Smooth muscle cell (in vitro differentiated cells): ENCODE measurements at regions not wholly inside any gene's neighbourhood (a gene's known extent, or its start where the extent isn't known, plus 50 kb on each side); places are given as distances from the start of the nearest gene placed in this dataset.

Source experiments
- DNase-seq: peaks from one replicate; lab custom pipeline; 2025; ENCODE audit not compliant: unreplicated experiment; lab: John Stamatoyannopoulos, UW
- H2AFZ ChIP-seq: fragments of 200-600 bp; sonication (generic); 2 replicates; pipeline ENCODE4 v1.6.0; 2016; ENCODE audit warnings: antibody characterized with exemption, low read depth, mild to moderate bottlenecking
- H3F3A ChIP-seq: fragments of 200-600 bp; sonication (generic); 2 replicates; pipeline ENCODE4 v1.6.0; 2017; ENCODE audit warnings: antibody characterized with exemption, low read depth
- H3K27ac ChIP-seq: fragments of 200-600 bp; sonication (generic); 2 replicates; pipeline ENCODE4 v1.5.1; 2016; ENCODE audit warnings: low read depth, mild to moderate bottlenecking
- H3K27me3 ChIP-seq: fragments of 200-600 bp; sonication (generic); 2 replicates; pipeline ENCODE4 v1.6.1; 2016; ENCODE audit warnings: low read depth, mild to moderate bottlenecking
- H3K36me3 ChIP-seq: fragments of 200-600 bp; sonication (generic); 2 replicates; pipeline ENCODE4 v1.5.1; 2016; ENCODE audit warnings: low read depth
- H3K4me1 ChIP-seq: fragments of 200-600 bp; sonication (generic); 2 replicates; pipeline ENCODE4 v1.5.1; 2016; ENCODE audit warnings: low read depth
- H3K4me2 ChIP-seq: fragments of 200-600 bp; sonication (generic); 2 replicates; pipeline ENCODE4 v1.6.0; 2016; ENCODE audit warnings: mild to moderate bottlenecking
- H3K4me3 ChIP-seq: fragments of 200-600 bp; sonication (generic); 2 replicates; pipeline ENCODE4 v1.5.1; 2016; ENCODE audit warnings: mild to moderate bottlenecking
- H3K79me2 ChIP-seq: fragments of 200-600 bp; sonication (generic); 2 replicates; pipeline ENCODE4 v1.6.0; 2016; ENCODE audit warnings: low read depth, mild to moderate bottlenecking
- H3K9ac ChIP-seq: fragments of 200-600 bp; sonication (generic); 2 replicates; pipeline ENCODE4 v1.6.0; 2016; ENCODE audit warnings: low read depth
- H3K9me3 ChIP-seq: fragments of 200-600 bp; sonication (generic); replicated peaks from 2 replicates; pipeline ENCODE4 v1.5.1; 2016; ENCODE audit warnings: low read depth
- H4K20me1 ChIP-seq: fragments of 200-600 bp; sonication (generic); 2 replicates; pipeline ENCODE4 v1.6.0; 2016; ENCODE audit warnings: low read depth
- WGBS: methylation state at CpG from one replicate; pipeline ENCODE4 v1.1.7; 2016; ENCODE audit warnings: low lambda C conversion rate; 5-methylcytosine and 5-hydroxymethylcytosine counted together
- TF ChIP-seq, protein P1 (sequence below): fragments of 200-600 bp; sonication (generic); IDR thresholded peaks from 2 replicates; pipeline ENCODE4 v1.5.1; 2017; ENCODE audit warnings: borderline replicate concordance, mild to moderate bottlenecking, antibody characterized with exemption; ENCODE audit not compliant: insufficient read depth, poor library complexity, severe bottlenecking

DNA sequence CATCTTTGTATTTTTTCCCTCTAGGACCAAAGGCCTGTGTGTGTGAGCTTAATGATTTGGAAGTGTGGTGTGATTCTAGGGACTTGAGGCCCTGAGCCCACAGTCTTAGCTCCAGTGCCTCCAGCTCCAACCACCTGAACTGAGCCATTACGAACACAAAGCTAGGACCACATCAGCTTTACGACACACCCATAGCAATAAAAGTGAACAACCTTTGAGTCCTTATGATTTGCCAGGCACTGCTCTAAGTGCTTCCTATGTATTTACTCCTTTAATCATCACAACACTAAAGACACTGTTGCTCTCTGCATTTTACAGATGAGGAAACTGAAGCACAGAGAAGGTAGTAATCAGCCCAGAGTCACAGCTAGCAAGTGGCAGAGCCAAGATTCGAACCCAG is 126.4 kb downstream of the EHF start:
- no peak overlapping the region for H3K4me2 ChIP-seq
- TF ChIP-seq, protein P1, sequence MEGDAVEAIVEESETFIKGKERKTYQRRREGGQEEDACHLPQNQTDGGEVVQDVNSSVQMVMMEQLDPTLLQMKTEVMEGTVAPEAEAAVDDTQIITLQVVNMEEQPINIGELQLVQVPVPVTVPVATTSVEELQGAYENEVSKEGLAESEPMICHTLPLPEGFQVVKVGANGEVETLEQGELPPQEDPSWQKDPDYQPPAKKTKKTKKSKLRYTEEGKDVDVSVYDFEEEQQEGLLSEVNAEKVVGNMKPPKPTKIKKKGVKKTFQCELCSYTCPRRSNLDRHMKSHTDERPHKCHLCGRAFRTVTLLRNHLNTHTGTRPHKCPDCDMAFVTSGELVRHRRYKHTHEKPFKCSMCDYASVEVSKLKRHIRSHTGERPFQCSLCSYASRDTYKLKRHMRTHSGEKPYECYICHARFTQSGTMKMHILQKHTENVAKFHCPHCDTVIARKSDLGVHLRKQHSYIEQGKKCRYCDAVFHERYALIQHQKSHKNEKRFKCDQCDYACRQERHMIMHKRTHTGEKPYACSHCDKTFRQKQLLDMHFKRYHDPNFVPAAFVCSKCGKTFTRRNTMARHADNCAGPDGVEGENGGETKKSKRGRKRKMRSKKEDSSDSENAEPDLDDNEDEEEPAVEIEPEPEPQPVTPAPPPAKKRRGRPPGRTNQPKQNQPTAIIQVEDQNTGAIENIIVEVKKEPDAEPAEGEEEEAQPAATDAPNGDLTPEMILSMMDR: no peak
- H3K9me3 ChIP-seq: no peaks in the 10 kb centered on the region
- H3K4me1 ChIP-seq: no peaks in the 10 kb centered on the region
- 63% methylated on average over 3 of the region's 3 CpGs for WGBS
- no peaks in the 10 kb centered on the region for H3F3A ChIP-seq
- DNase-seq: no peak
- H3K27me3 ChIP-seq: no peaks in the 10 kb centered on the region
- no peak overlapping the region for H3K27ac ChIP-seq
- no peaks in the 10 kb centered on the region for H4K20me1 ChIP-seq
- H2AFZ ChIP-seq: no peak overlapping the region
- no peaks in the 10 kb centered on the region for H3K79me2 ChIP-seq
- H3K9ac ChIP-seq: no peak overlapping the region
- H3K36me3 ChIP-seq: no peaks in the 10 kb centered on the region
- H3K4me3 ChIP-seq: no peak overlapping the region

DNA sequence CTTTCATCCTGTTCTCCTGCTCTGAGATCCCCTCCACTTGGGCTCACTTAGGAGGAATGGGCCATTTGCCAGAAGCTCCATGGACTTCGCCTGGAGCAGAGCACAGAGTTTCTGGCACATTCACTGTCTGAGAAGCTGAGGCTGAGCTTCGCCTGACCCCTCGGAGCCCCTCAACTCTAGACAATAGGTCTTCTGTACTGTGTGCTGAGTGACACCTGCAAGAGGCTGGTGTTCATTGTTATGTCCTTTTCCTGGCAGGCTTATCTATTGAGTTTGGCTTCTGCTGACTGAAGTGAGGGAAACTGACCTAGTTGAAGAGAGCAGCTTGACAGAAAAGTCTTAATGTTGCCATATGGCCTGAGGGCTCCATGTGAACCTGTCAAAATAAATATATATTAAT is 124.3 kb downstream of the EHF start:
- Histone ChIP-seq H3K27me3 (no peaks in the 10 kb centered on the region), H3K4me2 (no peak overlapping the region), H3K36me3 (no peaks in the 10 kb centered on the region), H3K9me3 (no peaks in the 10 kb centered on the region), H3K4me3 (no peak overlapping the region), H3K4me1 (no peaks in the 10 kb centered on the region), H2AFZ (no peak overlapping the region), H4K20me1 (no peaks in the 10 kb centered on the region), H3K79me2 (no peaks in the 10 kb centered on the region), H3K9ac (no peak overlapping the region), H3K27ac (no peak overlapping the region), H3F3A (no peaks in the 10 kb centered on the region)
- TF ChIP-seq, protein P1: no peak
- 95% methylated on average over 3 of the region's 3 CpGs for WGBS
- no peak for DNase-seq

DNA sequence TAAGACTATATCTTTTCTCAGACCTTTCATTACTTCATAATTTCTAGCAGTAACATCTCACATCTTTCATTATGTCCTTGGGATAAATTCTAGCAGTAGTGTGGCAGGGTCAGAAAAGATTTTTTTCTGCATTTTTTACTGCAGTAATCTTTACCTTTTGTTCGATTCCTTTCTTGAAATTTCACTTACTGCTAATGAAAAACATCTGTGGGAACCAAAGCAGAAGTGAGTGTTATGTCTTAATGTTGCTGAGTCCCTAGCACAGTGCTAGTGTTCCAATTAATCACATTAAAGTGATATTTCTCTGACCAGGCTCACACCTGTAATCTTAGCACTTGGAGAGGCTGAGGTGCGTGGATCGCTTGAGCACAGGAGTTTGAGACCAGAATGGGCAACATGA is 123.6 kb downstream of the EHF start:
- H3K36me3 ChIP-seq: no peaks in the 10 kb centered on the region
- no peak overlapping the region for H3K27ac ChIP-seq
- H3K79me2 ChIP-seq: no peaks in the 10 kb centered on the region
- no peak overlapping the region for H2AFZ ChIP-seq
- H3K9me3 ChIP-seq: no peaks in the 10 kb centered on the region
- H3K4me3 ChIP-seq: no peak overlapping the region
- no peak for DNase-seq
- H3K9ac ChIP-seq: no peak overlapping the region
- no peaks in the 10 kb centered on the region for H4K20me1 ChIP-seq
- H3K27me3 ChIP-seq: no peaks in the 10 kb centered on the region
- no peaks in the 10 kb centered on the region for H3F3A ChIP-seq
- H3K4me1 ChIP-seq: no peaks in the 10 kb centered on the region
- TF ChIP-seq, protein P1: no peak
- H3K4me2 ChIP-seq: no peak overlapping the region
- 98% methylated on average over 3 of the region's 3 CpGs for WGBS

DNA sequence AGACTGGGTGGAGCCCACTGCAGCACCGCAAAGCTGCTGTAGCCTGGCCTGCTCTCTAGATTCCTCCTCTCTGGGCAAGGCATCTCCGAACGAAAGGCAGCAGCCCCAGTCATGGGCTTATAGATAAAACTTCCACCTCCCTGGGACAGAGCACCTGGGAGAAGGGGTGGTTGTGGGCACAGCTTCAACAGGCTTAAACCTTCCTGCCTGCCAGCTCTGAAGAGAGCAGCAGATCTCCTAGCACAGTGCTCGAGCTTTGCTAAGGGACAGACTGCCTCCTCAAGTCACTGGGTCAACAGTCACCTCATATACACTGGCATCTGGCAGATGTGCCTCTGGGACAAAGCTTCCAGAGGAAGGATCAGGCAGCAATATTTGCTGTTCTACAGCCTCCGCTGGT is 117.3 kb downstream of the EHF start:
- Histone ChIP-seq H3K4me1 (no peaks in the 10 kb centered on the region), H4K20me1 (no peaks in the 10 kb centered on the region), H3K4me3 (no peak overlapping the region), H3K27ac (no peak overlapping the region), H3K9me3 (no peaks in the 10 kb centered on the region), H3K27me3 (no peaks in the 10 kb centered on the region), H3K9ac (no peak overlapping the region), H3K4me2 (no peak overlapping the region), H2AFZ (no peak overlapping the region), H3K36me3 (no peaks in the 10 kb centered on the region), H3F3A (no peaks in the 10 kb centered on the region), H3K79me2 (no peaks in the 10 kb centered on the region)
- no peak for DNase-seq
- TF ChIP-seq, protein P1: no peak
- WGBS: 96% methylated on average over 5 of the region's 5 CpGs
